ENCODE measurements at regions not wholly inside any gene's neighbourhood (a gene's known extent, or its start where the extent isn't known, plus 50 kb on each side); places are given as distances from the start of the nearest gene placed in this dataset.

- no peak overlapping the region for H3K4me3 ChIP-seq
- H3K4me1 ChIP-seq = no peaks in the 10 kb centered on the region
- intact Hi-C loops (cut with DNase I; ENCODE audit: low total_unique reads) = no loop called here
- ATAC-seq (no peak), DNase-seq (no peak)
- TF ChIP-seq, protein P1, sequence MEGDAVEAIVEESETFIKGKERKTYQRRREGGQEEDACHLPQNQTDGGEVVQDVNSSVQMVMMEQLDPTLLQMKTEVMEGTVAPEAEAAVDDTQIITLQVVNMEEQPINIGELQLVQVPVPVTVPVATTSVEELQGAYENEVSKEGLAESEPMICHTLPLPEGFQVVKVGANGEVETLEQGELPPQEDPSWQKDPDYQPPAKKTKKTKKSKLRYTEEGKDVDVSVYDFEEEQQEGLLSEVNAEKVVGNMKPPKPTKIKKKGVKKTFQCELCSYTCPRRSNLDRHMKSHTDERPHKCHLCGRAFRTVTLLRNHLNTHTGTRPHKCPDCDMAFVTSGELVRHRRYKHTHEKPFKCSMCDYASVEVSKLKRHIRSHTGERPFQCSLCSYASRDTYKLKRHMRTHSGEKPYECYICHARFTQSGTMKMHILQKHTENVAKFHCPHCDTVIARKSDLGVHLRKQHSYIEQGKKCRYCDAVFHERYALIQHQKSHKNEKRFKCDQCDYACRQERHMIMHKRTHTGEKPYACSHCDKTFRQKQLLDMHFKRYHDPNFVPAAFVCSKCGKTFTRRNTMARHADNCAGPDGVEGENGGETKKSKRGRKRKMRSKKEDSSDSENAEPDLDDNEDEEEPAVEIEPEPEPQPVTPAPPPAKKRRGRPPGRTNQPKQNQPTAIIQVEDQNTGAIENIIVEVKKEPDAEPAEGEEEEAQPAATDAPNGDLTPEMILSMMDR (IDR thresholded peaks at IDR 0.05 in 4 of 5, conservative IDR thresholded peaks at IDR 0.05 in 1 of 5) = no peak
- no peak for TF ChIP-seq POLR2A (IDR thresholded peaks at IDR 0.05)
- no peaks in the 10 kb centered on the region for H3K9me3 ChIP-seq
- no peak overlapping the region for H3K27ac ChIP-seq
- H3K27me3 ChIP-seq = no peaks in the 10 kb centered on the region
- in situ Hi-C loops (cut with MboI; ENCODE audit: low sequenced_read_pairs in 4 of 4) = no loop called here
- H3K36me3 ChIP-seq = no peaks in the 10 kb centered on the region
Measured at GRCh38 chr6:121660277-121660676, 224.8 kb downstream of the GJA1 start.

- intact Hi-C loops (cut with DNase I; ENCODE audit: low total_unique reads) = no loop called here
- in situ Hi-C loops (cut with MboI; ENCODE audit: low sequenced_read_pairs in 4 of 4) = no loop called here
- H3K9me3 ChIP-seq = no peaks in the 10 kb centered on the region
- ATAC-seq = no peak
- no peaks in the 10 kb centered on the region for H3K27me3 ChIP-seq
- H3K36me3 ChIP-seq = no peaks in the 10 kb centered on the region
- no peak for DNase-seq
- H3K4me3 ChIP-seq = no peak overlapping the region
- TF ChIP-seq, protein P1 (IDR thresholded peaks at IDR 0.05 in 4 of 5, conservative IDR thresholded peaks at IDR 0.05 in 1 of 5) = no peak
- no peak for TF ChIP-seq POLR2A (IDR thresholded peaks at IDR 0.05)
- no peaks in the 10 kb centered on the region for H3K4me1 ChIP-seq
- no peak overlapping the region for H3K27ac ChIP-seq
Measured at GRCh38 chr6:121663292-121663810, 227.9 kb downstream of the GJA1 start.

DNA sequence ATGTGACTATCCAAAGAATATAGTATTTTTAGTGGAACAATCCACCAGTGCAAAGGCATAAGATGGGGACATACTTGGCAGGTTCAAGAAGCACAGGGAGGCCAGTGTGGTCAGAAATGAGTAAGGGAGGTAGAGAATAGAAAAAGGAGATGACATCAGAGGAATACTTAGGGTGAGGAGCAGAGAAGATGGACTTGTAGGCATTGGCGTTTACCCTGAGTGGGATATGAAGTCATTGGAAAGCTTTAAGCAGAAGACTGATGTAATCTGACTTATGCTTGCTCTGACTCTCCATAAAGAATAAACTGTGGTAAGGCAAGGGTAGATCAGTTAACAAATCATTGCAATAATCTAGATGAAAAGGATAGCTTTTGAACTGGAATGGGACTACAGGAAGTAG lies 228.7 kb downstream of the GJA1 start:
- no peaks in the 10 kb centered on the region for H3K27me3 ChIP-seq
- DNase-seq (no peak), ATAC-seq (no peak)
- intact Hi-C loops (cut with DNase I; ENCODE audit: low total_unique reads) = no loop called here
- no peak overlapping the region for H3K27ac ChIP-seq
- no peaks in the 10 kb centered on the region for H3K36me3 ChIP-seq
- H3K4me1 ChIP-seq = no peaks in the 10 kb centered on the region
- TF ChIP-seq, protein P1 (IDR thresholded peaks at IDR 0.05 in 4 of 5, conservative IDR thresholded peaks at IDR 0.05 in 1 of 5) = no peak
- TF ChIP-seq POLR2A (IDR thresholded peaks at IDR 0.05) = no peak
- no peak overlapping the region for H3K4me3 ChIP-seq
- in situ Hi-C loops (cut with MboI; ENCODE audit: low sequenced_read_pairs in 4 of 4) = no loop called here
- H3K9me3 ChIP-seq = no peaks in the 10 kb centered on the region

GRCh38 chr6:121666814-121667213 lies 231.4 kb downstream of the GJA1 start:
- ATAC-seq (peak; percentile 69 to 87), DNase-seq (no peak)

More at GRCh38 chr6:121666814-121667213, 231.4 kb downstream of the GJA1 start:
- H3K4me1 ChIP-seq = no peaks in the 10 kb centered on the region
- no peaks in the 10 kb centered on the region for H3K27me3 ChIP-seq
- H3K9me3 ChIP-seq = no peaks in the 10 kb centered on the region
- peak overlapping the region; percentile 14 to 57 (median 49) for H3K27ac ChIP-seq
- H3K36me3 ChIP-seq = no peaks in the 10 kb centered on the region
- H3K4me3 ChIP-seq = no peak overlapping the region
- TF ChIP-seq, protein P1 (IDR thresholded peaks at IDR 0.05 in 4 of 5, conservative IDR thresholded peaks at IDR 0.05 in 1 of 5) = no peak
- no peak for TF ChIP-seq POLR2A (IDR thresholded peaks at IDR 0.05)
- intact Hi-C loops (cut with DNase I; ENCODE audit: low total_unique reads) = no loop called here
- in situ Hi-C loops (cut with MboI; ENCODE audit: low sequenced_read_pairs in 4 of 4) = no loop called here
